Jurkat, Clone E6-1 (cell line): ENCODE measurements at regions not wholly inside any gene's neighbourhood (a gene's known extent, or its start where the extent isn't known, plus 50 kb on each side); places are given as distances from the start of the nearest gene placed in this dataset.
"Not testable (repeated sequence)": the region's sequence is repeated elsewhere in the genome, so short reads cannot be mapped to it uniquely, and the experiment has no call there.

Experiments used
- DNase-seq: peaks from one replicate; pipeline ENCODE4 v3.0.0-alpha.2; 2011; ENCODE audit warnings: low read depth, low spot score
- H3K4me3 ChIP-seq: 2 replicates; pipeline ENCODE4 v1.5.1; 2011; ENCODE audit warnings: mild to moderate bottlenecking, low read length, control low read depth, moderate library complexity

DNA sequence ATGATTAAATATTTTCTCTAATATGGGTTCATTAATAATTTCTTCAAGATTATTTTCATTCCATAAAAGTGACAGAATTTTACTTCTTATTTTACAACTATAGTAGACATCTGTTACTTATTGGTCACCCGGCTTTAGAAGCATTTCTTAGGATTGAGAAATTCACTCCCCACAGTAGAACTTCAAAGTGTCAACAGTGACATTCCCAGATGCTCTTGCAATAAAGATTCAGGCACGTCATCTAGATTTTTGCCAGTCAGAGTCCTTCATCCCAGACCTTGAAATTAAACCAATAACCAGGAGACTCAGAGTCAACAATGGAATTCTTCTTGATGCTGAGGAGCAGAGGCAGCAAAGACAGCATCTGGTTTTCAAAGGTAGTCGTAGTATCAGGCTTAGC, 190.8 kb downstream of the VGLL3 start:
- DNase-seq = no peak
- no peak overlapping the region for H3K4me3 ChIP-seq

DNA sequence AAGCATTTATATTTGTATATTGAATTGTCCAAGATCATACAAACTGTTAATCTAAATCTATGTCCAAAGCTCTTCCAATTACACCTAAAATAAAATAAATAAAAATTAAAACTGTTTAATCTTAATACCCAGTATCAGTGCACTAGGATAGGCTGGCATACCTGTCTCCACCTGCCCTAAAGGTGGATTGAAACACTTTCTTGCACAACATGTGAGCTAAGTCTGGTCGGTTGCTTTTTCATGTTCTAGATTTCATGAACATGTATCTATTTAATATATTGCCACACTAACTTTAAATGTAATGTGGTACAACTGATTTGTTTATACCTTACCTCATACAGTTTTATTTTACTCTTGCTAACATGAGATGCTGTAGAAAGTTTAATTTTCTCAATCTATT, 193.0 kb downstream of the VGLL3 start:
- no peak overlapping the region for H3K4me3 ChIP-seq
- no peak for DNase-seq

DNA sequence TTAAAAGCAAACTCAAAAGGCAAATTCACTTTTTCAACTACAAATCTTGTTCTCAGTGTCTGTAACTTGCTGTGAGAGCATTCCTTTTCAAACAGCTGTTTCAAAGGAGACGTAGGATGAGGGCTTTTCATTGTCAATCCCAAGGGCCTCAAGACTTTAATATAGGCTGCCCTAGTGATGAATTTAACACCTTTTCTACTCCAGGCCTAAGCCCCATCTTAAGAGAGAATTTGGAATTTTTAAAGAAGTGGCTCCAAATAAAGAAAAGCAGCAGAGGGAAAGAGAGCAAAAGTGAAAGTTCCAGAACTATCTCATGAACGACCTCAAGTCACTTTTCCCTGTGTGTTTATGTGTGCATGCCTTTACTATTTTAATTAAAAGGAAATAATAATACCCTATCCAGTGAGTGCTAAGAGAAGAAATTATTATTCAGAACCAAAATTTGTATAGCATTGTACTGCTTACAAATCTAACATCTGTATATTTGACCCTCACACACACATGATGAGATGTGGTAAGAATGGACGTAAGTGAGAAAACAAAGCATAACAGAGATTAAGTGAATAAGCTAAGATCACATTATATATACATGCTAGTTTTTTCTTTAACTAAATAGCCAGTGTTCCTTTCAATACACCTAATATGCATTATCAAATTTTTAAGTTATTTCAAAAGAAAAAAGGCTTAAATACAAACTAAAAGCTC, 196.4 kb downstream of the VGLL3 start:
- H3K4me3 ChIP-seq = no peak overlapping the region
- DNase-seq = no peak

DNA sequence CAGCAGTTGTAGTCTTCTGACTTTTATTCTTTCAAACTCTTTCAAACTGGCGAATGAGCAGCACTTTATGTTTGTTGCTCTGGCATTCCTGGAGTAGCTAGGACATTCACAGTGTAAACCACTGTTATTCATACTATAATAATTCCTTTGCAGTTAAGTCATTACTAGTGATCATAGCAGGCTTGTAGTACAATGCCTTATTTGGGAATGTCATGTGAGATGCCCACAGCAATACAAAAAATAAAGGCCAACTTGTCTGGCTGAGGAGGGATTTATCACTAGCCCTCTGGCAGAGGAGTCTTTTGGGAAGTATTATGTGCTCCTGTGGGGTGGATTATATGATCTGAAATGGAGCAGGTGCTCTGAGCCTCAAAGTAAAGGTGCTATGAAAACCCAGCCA, 197.2 kb downstream of the VGLL3 start:
- no peak for DNase-seq
- no peak overlapping the region for H3K4me3 ChIP-seq

DNA sequence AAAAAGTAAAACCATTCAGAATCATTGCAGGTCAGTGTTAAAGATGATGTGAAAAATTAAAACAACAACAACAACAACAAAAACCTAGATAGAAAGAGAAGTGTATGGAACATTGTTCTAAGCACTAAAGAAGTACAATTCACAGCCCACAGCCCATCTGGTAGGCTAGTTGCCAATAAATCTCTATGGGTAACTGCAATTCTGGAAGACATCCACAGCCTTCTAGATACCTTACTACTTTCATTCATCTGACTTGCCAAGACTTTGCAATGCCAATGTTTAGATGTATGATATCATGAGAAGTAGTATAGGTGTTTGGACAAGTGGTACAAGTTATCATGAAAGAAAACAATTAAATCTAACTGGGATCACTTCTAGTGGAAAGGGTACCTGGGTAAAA, 198.6 kb downstream of the VGLL3 start:
- no peak for DNase-seq
- H3K4me3 ChIP-seq = no peak overlapping the region

DNA sequence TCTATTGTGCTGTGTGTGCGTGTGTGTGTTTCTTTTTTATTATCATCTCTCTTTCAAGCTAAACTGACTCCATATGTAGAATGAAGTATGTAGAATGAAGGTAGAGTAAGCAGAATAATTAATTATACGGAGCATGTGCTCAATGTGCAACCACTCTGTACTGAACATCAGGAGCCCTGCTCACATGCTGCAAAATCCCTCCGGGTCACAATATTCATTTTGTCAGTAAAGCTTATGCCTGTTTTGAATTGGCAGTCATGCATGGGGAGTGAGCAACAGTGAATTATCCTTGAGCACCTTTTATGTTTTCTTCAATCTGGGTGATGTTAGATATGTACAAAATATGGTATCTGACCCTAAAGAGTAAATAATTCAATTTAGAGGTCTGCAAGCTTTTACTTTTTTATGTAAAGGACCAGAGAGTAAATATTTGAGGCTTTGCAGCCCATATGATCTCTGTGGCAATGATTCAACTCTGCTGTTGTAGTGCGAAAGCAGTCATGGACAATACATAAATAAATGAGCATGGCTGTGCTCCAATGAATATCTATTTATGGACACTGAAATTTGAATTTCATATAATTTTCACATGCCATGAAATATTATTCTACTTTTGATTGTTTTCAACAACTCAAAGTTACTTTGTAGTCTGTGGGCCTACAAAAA, 199.9 kb downstream of the VGLL3 start:
- no peak for DNase-seq
- no peak overlapping the region for H3K4me3 ChIP-seq

DNA sequence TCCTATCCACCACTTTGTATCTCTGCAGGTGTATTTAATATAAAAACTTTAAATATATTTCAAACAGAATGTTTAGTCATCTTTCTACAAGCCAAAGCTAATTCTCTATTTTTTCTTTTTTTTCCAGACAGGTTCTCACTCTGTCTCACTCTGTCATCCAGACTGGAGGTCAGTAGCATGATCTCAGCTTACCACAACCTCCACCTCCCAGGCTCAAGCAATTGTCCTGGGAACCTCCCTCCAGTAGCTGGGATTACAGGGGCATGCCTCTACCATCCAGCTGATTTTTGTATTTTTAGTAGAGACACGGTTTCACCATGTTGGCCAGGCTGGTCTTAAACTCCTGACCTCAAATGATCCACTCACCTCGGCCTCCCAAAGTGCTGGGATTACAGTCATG, 202.6 kb downstream of the VGLL3 start:
- DNase-seq = no peak
- H3K4me3 ChIP-seq = no peak overlapping the region

DNA sequence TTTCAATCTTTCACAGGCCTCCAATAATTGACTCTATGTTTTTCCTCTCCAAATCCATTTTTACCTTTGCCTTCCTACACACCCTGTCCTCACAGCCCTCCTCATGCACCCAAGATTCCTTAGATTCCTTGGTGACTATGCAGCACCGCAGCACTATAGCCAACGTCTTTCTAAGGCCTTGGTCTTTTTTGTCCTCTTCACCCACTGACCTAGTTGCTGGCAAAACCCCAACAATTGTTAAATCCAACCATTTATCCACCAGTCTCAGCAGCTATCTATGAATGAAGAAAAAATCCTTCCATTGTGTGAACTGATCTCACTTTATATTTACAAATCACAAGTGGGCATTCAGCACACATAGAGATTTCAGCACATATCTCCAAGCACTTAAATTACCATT, 203.9 kb downstream of the VGLL3 start:
- H3K4me3 ChIP-seq = no peak overlapping the region
- no peak for DNase-seq

DNA sequence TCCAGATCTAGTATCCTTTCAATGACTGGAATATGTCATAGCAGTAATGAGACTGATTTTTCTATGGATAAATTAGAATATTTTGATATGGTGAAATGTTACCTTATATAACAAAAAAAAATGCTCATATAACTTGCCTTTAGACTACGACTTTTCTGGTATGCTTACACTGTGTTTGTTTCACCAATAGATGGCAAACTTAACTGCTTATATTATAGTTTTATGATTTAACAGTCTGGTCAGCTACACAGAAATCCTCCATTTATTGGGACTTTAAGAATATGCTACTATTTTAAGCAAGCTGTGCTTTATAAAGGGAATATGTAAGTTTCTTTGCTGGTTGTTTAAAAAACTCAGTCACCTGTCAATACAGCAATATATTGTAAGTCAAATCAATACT, 205.6 kb downstream of the VGLL3 start:
- no peak for DNase-seq
- H3K4me3 ChIP-seq = no peak overlapping the region

DNA sequence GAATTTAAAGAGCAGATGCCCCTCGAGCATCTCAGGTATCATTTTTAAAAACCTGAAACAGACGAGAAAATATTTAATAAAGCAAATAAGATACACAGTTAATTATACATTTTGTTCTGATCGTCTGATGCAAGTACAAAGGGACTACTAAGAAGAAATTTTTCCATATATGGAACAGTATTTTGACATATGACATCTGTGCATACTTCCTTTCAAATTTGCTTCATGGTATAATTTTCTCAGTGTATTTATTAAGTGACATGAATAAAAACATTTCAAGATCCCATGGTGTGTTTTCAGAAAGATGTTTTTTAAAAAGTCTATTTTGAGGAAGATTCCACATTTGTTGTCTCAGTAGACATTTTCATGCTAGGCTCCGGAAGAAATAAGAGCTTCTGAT, 208.1 kb downstream of the VGLL3 start:
- no peak for DNase-seq
- H3K4me3 ChIP-seq = no peak overlapping the region

DNA sequence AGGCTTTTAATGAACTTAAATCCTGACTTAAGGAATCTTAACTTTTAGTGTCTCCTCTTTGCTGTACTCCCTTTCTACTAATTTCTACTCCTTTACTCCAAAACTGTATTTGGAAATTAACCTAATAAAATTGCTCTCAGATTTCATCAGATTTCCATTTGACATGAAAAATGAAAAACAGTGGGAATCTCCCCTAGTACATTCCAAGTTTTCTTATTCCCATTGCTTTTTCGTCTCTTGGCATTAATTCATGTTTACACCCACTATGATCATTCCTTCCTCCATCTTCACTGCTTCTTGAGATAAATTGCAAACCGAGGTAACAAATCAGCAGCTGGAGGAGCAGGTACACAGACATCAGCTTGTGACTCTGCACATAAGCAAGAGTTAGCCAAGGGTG, 208.7 kb downstream of the VGLL3 start:
- DNase-seq = no peak
- H3K4me3 ChIP-seq = no peak overlapping the region

DNA sequence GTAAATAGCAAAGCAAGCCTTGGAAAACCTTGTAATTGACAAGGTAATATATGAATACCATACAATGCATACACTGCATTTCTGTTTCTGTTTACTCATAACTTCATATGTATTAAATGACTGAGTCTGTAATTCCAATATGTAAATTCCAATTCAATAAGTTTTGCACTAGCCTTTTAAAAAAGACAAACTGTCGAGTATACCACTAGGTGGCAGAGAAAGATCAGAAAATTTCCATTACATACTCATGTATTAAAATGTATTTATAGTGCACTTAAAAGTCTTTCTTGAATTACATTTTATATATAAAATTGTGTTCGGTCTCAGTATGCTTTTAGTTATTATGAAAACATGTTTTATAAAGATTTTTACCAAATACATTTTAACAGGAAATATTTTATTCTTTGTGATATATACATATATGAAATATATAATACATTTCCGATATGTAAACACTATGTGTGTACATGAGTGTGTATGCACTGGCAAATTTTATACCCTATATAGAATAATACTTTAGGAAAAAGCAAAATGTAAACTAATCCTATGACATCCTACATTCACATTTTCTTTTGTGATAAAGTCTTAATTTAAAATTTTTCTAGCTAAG, 216.8 kb downstream of the VGLL3 start:
- peak; percentile 25 for DNase-seq
- no peak overlapping the region for H3K4me3 ChIP-seq

DNA sequence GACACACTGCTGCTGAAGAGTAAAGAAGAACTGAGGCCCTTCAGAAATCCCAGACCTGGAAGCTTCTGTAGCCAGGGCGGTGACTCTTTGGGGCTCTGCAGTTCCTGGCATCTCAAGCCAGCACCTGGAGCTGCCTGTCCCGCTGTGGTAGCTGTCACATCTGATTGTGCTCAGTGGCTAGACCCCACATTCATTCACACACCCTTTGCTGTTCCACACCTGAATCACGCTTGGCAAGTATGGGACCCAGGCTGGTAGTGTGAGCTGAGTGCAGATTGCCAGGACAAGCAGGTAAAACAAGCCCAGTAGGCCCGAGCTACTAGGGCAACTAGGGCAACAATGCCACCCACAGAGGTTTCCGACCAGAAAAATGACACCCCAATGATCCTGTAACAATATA, 218.2 kb downstream of the VGLL3 start:
- no peak for DNase-seq
- H3K4me3 ChIP-seq = no peak overlapping the region

DNA sequence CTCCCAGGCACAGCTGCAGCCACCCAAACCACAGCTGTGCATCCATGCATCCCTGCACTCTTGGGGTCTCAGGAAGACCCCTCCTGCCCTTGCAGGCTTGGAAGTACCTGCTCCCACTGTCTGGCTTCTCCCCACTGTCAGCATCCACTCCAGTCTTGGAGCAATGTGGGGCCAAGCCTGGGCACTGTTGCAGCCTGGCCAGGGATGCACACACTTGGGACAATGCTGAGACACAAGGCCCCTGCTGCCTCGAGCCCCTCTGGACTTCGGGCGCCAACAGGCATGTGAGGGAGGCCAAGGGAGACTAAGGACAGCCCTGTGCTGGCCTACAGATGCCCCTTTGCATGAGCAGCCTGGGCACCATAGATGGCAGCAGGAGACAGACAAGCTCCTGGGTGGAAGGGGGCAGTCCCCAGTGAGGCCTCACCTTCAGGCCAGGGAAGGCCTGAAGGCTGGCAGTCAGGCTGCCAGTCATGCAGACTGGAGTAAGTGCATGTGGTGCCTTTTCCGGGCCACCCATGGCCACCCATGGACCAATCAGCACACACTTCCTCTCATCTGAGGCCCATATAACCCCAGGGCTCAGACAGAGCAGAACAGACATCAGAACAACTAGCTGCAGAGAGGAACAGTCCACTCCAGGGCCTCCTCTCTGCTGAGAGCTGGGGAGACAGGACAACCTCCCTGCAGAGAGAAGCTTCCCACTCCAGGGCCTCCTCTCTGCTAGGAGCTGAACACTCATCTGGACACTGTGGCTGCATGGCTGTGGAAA, 219.0 kb downstream of the VGLL3 start:
- DNase-seq = no peak
- no peak overlapping the region for H3K4me3 ChIP-seq

DNA sequence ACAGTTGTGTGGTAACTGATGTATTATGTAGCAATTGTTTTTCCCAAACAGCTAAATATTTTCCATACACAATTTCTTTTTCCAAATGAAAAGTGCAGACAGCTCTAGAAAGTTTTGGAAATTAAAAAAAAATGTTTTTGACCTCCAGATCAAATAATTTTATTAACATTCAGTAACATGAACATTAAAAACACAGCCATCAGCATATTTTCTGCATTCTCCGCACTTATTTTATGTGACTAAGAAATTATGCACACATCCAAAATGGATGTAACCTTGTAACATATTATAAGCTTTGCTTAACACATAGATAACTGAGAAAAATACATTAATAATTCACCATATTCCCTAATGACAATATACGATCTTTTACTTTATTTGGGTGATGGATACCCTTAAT, 224.6 kb downstream of the VGLL3 start:
- DNase-seq = no peak
- no peak overlapping the region for H3K4me3 ChIP-seq

DNA sequence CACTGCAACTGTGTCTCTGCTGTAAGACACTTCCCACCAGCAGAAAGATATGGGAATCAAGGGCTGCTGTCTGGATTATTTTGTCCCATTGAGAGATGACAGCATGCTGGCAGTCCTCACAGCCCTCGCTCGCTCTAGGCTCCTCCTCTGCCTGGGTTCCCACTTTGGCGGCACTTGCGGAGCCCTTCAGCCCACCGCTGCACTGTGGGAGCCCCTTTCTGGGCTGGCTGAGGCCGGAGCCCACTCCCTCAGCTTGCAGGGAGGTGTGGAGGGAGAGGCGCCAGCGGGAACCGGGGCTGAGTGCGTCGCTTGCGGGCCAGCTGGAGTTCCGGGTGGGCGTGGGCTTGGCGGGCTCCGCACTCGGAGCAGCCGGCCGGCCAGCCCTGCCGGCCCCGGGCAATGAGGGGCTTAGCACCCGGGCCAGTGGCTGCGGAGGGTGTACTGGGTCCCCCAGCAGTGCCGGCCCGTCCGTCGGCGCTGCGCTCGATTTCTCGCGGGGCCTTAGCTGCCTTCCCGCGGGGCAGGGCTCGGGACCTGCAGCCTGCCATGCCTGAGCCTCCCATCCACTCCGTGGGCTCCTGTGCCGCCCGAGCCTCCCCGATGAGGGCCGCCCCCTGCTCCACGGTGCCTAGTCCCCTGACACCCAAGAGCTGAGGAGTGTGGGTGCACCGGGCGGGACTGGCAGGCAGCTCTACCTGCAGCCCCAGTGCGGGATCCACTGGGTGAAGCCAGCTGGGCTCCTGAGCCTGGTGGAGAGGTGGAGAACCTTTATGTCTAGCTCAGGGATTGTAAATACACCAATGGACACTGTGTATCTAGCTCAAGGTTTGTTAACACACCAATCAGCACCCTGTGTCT, 233.4 kb downstream of the VGLL3 start:
- DNase-seq, H3K4me3 ChIP-seq: not testable (repeated sequence)

DNA sequence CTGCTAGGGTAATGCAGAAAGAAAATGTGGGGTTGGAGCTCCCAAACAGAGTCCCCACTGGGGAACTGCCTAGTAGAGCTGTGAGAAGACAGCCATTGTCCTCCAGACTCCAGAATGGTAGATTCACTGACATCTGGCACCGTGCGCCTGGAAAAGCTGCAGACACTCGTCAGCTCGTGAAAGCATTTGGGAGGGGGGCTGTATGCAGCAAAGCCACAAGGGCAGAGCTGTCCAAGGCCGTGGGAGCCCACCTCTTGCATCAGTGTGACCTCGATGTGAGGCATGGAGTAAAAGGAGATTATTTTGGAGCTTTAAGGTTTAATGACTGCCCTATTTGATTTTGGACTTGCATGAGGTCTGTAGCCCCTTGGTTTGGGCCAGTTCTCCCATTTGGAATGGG, 242.9 kb downstream of the VGLL3 start:
- DNase-seq = no peak
- no peak overlapping the region for H3K4me3 ChIP-seq

DNA sequence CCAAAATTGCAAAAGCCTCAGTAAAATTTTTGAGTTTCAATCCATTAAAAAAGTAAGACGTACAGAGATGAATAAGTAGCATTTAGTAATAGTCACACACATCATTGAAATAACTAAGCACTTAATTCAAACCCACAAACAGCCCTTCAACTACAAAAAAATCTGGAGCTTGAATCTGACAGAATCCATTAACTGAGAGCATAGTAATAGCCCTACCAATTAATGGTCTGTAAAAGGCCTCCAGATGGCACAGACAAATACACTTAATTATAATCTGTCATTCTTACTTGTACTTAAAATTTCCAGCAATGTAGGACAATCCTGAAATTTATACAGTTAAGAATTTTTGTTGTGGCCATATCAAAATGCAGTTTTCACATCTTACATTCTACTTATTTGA, 246.9 kb downstream of the VGLL3 start:
- no peak overlapping the region for H3K4me3 ChIP-seq
- no peak for DNase-seq

DNA sequence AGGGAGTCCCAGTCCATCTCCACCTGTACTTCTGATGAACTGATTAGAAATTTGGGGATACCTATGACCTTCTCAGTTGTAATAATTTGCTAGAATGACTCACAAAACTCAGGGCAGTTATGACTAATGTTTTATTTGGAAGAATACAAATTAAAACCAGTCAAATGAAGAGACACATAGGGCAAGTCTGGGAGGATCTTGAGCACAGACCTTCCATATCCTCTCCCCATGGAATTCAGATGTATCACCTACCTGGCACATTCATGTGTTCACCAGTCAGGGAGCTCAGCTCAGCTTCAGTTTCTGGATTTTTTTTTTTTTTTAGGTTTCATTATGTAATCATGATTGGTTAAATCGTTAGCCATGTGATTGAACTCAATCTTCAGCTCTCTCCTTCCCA, 247.7 kb downstream of the VGLL3 start:
- no peak overlapping the region for H3K4me3 ChIP-seq
- no peak for DNase-seq
